Parathyroid adenoma (tissue), 2 donors: ENCODE measurements at regions not wholly inside any gene's neighbourhood (a gene's known extent, or its start where the extent isn't known, plus 50 kb on each side); places are given as distances from the start of the nearest gene placed in this dataset.
"Not testable (repeated sequence)": the region's sequence is repeated elsewhere in the genome, so short reads cannot be mapped to it uniquely, and the experiment has no call there.

ENCODE experiments used
- H2AFZ ChIP-seq: fragments of 300-600 bp; sonication (generic); one replicate; pipeline ENCODE4 v1.7.0; 2017; ENCODE audit warnings: antibody characterized with exemption, mild to moderate bottlenecking
- H3K27ac ChIP-seq: fragments of 300-600 bp; sonication (generic); one replicate; pipeline ENCODE4 v1.7.0; 2017
- H3K27me3 ChIP-seq: fragments of 300-600 bp; sonication (generic); one replicate; pipeline ENCODE4 v1.7.0; 2017; ENCODE audit warnings: low read length; ENCODE audit not compliant: control insufficient read depth, insufficient read depth
- H3K36me3 ChIP-seq: fragments of 300-600 bp; sonication (generic); one replicate; pipeline ENCODE4 v1.7.0; 2017; ENCODE audit warnings: low read length; ENCODE audit not compliant: control insufficient read depth, insufficient read depth
- H3K4me1 ChIP-seq: fragments of 300-600 bp; sonication (generic); one replicate; pipeline ENCODE4 v1.7.0; 2017; ENCODE audit warnings: control low read depth
- H3K4me2 ChIP-seq: fragments of 300-600 bp; sonication (generic); one replicate; pipeline ENCODE4 v1.7.0; 2017; ENCODE audit warnings: low read length
- H3K4me3 ChIP-seq: fragments of 300-600 bp; sonication (generic); one replicate; pipeline ENCODE4 v1.7.0; 2017; ENCODE audit warnings: low read depth, low read length
- H3K79me2 ChIP-seq: fragments of 300-600 bp; sonication (generic); one replicate; pipeline ENCODE4 v1.7.0; 2017; ENCODE audit warnings: control low read depth
- H3K9ac ChIP-seq: fragments of 300-600 bp; sonication (generic); one replicate; pipeline ENCODE4 v1.7.0; 2017; ENCODE audit warnings: mild to moderate bottlenecking
- H3K9me3 ChIP-seq: fragments of 300-600 bp; sonication (generic); one replicate; pipeline ENCODE4 v1.7.0; 2017; ENCODE audit warnings: low read length; ENCODE audit not compliant: control insufficient read depth
- CTCF ChIP-seq: fragments of 300-600 bp; sonication (generic); IDR thresholded peaks from one replicate; pipeline ENCODE4 v1.7.0; 2017; ENCODE audit warnings: antibody characterized with exemption, mild to moderate bottlenecking
- donor health status: primary hyperparathyroidism.

- Histone ChIP-seq H3K4me1 (no peaks in the 10 kb centered on the region), H3K4me3 (no peak overlapping the region), H3K79me2 (no peaks in the 10 kb centered on the region), H3K27ac (no peak overlapping the region), H3K4me2 (no peak overlapping the region), H3K9me3 (no peaks in the 10 kb centered on the region), H2AFZ (no peak overlapping the region), H3K27me3 (no peaks in the 10 kb centered on the region), H3K36me3 (no peaks in the 10 kb centered on the region), H3K9ac (no peak overlapping the region)
- TF ChIP-seq CTCF = no peak
Observed at GRCh38 chr4:126664839-126665238, 967.9 kb upstream of the INTU start.

DNA sequence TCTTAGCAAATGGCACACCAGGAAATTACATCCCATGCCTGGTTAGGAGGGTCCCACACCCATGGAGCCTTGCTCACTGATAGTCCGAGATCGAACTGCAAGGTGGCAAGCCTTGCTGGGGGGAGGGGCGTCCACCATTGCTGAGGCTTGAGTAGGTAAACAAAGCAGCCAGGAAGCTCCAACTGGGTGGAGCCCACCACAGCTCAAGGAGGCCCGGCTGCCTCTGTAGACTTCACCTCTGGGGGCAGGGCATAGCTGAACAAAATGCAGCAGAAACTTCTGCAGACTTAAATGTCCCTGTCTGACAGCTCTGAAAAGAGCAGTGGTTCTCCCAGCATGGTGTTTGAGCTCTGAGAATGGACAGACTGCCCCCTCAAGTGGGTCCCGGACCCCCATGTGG is 962.7 kb upstream of the INTU start:
- H3K4me2 ChIP-seq, H3K4me1 ChIP-seq, H3K36me3 ChIP-seq, H3K9ac ChIP-seq, H3K9me3 ChIP-seq, H3K79me2 ChIP-seq, H3K27ac ChIP-seq, H3K27me3 ChIP-seq, H2AFZ ChIP-seq, H3K4me3 ChIP-seq: not testable (repeated sequence)

GRCh38 chr4:126678618-126679017 is 954.1 kb upstream of the INTU start:
- Histone ChIP-seq H2AFZ (no peak overlapping the region), H3K4me2 (no peak overlapping the region), H3K36me3 (no peaks in the 10 kb centered on the region), H3K4me3 (no peak overlapping the region), H3K27me3 (no peaks in the 10 kb centered on the region), H3K27ac (no peak overlapping the region), H3K9ac (no peak overlapping the region), H3K4me1 (no peaks in the 10 kb centered on the region), H3K79me2 (no peaks in the 10 kb centered on the region), H3K9me3 (no peaks in the 10 kb centered on the region)
- TF ChIP-seq CTCF = no peak

DNA sequence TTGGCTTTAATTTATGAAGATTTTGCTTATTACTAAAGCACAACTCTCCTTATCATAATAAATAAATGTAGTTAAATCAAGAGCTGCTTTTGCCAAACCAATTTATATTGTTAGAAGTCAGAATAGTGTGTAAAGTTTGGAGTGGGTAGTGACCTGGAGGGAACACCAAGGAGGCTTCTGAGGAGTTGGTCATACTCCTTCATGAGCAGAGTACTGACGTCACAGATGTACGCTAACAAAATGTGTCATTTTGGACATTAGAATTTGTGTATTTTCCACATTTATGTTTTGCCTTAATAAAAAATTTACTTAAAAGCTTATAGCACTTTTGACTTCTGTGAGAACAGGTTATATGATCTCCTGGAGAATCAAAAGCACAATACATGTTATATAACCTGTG is 953.5 kb upstream of the INTU start:
- no peak overlapping the region for H3K9ac ChIP-seq
- TF ChIP-seq CTCF = no peak
- no peaks in the 10 kb centered on the region for H3K79me2 ChIP-seq
- no peaks in the 10 kb centered on the region for H3K4me1 ChIP-seq
- no peaks in the 10 kb centered on the region for H3K27me3 ChIP-seq
- no peaks in the 10 kb centered on the region for H3K36me3 ChIP-seq
- H3K4me3 ChIP-seq = no peak overlapping the region
- H3K4me2 ChIP-seq = no peak overlapping the region
- no peak overlapping the region for H3K27ac ChIP-seq
- no peak overlapping the region for H2AFZ ChIP-seq
- no peaks in the 10 kb centered on the region for H3K9me3 ChIP-seq

DNA sequence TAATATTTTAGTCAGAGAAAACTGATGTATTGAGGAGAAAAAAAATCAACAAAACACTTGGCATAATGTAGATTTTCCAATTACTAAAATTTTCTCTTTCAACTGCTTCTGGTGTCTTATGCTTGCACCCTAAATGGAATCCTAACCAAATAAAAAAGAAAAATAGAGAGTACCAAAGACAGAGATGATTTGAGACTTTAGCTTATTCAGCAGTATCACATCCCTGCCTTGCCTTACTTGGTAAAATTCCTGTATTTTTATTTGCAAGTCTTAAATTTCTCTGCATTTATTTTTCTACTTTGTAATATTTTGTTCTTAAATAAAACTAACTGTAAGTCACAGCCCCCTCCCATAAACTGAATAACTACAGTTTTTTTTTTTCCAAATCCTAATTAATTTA is 950.5 kb upstream of the INTU start:
- Histone ChIP-seq H3K4me3 (no peak overlapping the region), H2AFZ (no peak overlapping the region), H3K9me3 (no peaks in the 10 kb centered on the region), H3K4me1 (no peaks in the 10 kb centered on the region), H3K36me3 (no peaks in the 10 kb centered on the region), H3K9ac (no peak overlapping the region), H3K27me3 (no peaks in the 10 kb centered on the region), H3K27ac (no peak overlapping the region), H3K4me2 (no peak overlapping the region), H3K79me2 (no peaks in the 10 kb centered on the region)
- no peak for TF ChIP-seq CTCF
